ENCODE measurements at regions not wholly inside any gene's neighbourhood (a gene's known extent, or its start where the extent isn't known, plus 50 kb on each side); places are given as distances from the start of the nearest gene placed in this dataset.

DNA sequence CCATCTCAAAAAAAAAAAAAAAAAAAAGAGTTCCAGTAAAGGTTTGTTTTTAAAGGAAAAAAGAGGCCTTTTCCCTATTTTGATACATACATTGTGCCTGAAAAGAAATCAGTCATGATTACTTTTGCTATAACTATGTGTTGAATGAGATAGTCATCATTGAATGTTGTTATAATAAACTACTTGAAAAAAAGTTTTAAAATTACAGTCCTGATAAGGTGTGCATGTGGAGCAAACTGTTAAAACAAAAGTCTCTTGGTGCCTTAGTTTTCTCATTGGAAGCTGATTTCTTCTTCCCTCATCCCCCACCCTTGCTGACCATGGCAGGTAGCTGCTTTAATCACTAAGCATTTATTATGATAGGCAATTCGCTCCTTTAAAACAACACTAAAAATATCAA lies 172.3 kb upstream of the TBCA start:
- no peak for DNase-seq (ENCODE audit: low read depth, low spot score)

DNA sequence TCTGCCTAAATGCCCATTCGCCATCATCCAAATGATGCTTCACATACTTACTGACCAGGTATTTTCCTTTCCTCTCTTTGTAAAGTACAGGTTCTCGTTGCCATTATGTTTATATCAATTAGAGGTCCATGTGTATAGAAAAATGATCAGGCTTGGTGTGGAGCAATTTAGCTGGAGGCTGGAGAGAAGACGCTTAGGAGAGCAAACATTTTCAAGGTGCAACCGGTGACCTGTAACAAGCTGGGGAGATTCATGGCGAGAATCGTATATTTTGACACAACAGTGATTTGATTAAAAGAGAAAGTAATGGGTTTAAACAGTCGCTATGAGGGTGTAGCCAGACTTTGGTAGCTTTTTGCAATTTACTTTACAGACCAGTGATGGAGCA lies 170.9 kb upstream of the TBCA start:
- no peak for DNase-seq (ENCODE audit: low read depth, low spot score)

- DNase-seq (ENCODE audit: low read depth, low spot score) = no peak
These were observed 170.4 kb upstream of the TBCA start for GRCh38 chr5:77946381-77947040.

DNA sequence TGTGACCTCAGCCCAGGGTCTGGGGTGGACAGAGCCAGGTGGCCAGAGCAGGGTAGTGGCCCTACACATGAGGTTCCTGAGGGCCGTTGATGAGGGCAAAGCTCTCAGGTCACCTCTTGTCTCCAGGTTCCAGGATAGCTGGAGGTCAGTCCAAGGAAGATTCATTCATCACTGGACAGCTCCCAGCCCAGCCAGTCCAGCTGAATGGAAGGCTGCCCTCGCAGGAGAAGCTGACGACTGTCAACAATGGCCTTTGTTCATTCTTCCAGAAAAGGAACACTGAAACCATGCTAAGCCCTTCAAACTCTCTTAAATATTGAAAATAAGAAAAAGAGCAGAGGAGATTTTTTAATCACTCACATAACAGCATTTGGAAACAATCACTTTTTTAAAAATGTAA lies 169.7 kb upstream of the TBCA start:
- no peak for DNase-seq (ENCODE audit: low read depth, low spot score)

- no peak for DNase-seq (ENCODE audit: low read depth, low spot score)
These were observed 168.7 kb upstream of the TBCA start for GRCh38 chr5:77944757-77945340.

GRCh38 chr5:77943851-77944250 lies 167.7 kb upstream of the TBCA start:
- DNase-seq (ENCODE audit: low read depth, low spot score) = no peak

DNA sequence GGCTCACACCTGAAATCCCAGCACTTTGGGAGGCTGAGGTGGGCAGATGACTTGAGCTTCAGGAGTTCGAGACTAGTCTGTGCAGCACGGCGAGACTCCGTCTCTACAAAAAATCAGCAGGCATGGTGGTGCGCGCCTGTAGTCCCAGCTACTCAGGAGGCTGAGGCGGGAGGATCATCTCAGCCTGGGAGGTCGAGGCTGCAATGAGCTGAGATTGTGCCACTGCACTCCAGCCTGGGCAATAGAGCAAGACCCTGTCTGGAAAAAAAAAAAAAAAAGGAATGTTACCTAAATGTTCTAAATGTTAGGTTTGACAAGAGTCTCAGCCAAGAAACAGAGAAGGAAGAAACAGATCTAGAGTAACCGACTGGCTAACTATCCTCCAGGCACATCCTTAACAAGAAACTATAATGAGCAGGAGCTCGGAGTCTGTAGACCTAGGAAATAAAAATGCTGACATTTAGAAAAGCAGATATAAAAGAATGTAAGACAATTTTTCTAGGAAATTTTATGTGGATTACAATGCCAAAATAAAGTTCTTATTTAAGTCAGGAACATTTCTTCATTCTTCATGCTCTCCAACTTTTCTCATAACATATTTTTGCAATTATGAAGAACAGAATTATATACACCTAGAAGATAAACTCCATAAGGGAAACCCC lies 166.6 kb upstream of the TBCA start:
- no peak for DNase-seq (ENCODE audit: low read depth, low spot score)

DNA sequence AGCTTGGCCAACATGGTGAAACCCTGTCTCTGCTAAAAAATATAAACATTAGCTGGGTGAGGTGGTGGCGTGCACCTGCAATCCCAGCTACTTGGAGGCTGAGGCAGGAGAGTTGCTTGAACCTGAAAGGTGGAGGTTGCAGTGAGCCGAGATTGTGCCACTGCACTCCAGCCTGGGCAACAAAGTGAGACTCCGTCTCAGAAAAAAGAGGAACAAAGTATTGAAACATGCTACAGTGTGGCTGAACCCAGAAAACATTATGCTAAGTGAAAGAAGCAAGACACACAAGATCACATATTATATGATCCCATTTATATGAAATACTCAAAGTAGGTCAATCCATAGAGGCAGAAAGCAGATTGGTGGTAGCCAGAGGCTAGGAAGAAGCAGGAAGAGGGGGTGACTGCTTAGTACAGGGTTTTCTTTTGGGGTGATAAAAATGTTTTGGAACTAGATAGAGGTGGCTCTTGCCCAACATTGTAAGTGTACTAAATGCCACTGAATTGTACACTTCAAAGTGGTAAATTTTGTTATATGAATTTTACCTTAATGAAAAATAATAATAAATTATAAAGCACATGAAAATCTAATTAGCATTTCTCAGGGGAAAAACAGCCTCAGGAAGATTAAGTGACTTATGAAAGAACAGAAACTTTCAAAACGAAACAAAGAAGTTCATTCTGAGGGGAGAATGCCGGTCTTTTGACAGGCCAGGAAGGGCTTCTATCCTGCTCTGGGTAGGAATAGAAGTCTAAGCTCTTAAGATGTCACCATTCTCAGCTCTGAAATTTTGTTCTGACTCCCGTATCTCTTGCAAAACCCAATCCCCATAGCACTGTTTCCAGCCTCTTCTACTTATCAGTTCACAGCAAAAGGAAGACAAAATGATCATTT lies 161.1 kb upstream of the TBCA start:
- DNase-seq (ENCODE audit: low read depth, low spot score) = no peak

- DNase-seq (ENCODE audit: low read depth, low spot score) = no peak
These were observed 160.2 kb upstream of the TBCA start for GRCh38 chr5:77936365-77936693.

- peak; percentile 45 for DNase-seq (ENCODE audit: low read depth, low spot score)
These were observed 159.6 kb upstream of the TBCA start for GRCh38 chr5:77935506-77936364.

GRCh38 chr5:77928776-77929300 lies 152.7 kb upstream of the TBCA start:
- DNase-seq (ENCODE audit: low read depth, low spot score) = no peak

DNA sequence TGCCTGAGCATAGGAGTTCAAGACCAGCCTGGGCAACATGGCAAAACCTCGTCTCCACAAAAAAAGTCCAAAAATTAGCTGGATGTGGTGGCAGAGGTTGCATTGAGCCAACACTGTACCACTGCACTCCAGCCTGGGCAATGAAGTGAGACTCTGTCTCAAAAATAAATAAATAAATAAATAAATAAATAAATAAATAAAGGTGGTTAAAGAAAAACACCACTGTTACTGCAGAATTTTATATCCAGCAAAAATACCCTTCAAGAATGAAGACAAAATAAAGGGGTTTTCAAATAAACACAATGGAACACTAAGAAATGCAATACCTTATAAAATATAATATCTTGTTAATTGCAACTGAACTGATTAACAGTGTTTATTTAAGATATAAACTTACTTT lies 150.2 kb upstream of the TBCA start:
- DNase-seq (ENCODE audit: low read depth, low spot score) = no peak

DNA sequence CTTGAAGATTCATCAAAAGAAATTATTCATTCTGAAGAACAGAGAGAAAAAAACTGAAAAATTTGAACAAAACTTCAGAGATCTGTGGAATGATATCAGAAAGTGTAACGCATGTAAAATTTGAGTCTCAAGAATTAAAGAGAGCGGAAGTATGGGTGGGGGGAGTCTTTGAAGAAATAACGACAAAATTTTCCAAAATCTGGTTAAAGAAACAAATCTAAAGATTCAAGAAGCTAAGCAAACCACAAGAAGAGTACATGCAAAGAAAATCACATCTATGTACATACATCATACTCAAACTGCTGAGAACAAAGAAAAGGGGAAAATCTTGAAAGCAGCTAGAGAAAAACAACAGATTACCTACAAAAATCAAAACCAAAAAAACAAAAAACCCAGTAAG lies 149.4 kb upstream of the TBCA start:
- DNase-seq (ENCODE audit: low read depth, low spot score) = no peak

DNA sequence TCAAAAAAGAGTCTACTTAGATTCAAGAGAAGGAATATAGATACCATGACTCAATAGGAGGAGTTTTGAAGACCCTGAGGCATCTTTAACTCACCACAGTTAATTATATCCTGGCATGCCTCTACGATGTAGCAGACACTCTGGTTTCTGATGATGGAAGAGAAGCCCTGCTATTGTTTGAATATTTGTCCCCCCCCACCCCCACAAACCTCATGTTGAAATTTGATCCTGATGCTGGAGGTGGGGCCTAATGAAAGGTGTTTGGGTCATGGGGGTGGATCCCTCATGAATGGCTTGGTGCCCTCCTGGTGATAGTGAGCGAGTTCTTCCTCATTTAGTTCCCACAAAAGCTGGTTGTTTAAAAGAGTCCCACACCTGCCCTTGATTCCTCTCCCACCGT lies 147.9 kb upstream of the TBCA start:
- no peak for DNase-seq (ENCODE audit: low read depth, low spot score)

GRCh38 chr5:77923666-77924065 lies 147.5 kb upstream of the TBCA start:
- DNase-seq (ENCODE audit: low read depth, low spot score) = no peak

DNA sequence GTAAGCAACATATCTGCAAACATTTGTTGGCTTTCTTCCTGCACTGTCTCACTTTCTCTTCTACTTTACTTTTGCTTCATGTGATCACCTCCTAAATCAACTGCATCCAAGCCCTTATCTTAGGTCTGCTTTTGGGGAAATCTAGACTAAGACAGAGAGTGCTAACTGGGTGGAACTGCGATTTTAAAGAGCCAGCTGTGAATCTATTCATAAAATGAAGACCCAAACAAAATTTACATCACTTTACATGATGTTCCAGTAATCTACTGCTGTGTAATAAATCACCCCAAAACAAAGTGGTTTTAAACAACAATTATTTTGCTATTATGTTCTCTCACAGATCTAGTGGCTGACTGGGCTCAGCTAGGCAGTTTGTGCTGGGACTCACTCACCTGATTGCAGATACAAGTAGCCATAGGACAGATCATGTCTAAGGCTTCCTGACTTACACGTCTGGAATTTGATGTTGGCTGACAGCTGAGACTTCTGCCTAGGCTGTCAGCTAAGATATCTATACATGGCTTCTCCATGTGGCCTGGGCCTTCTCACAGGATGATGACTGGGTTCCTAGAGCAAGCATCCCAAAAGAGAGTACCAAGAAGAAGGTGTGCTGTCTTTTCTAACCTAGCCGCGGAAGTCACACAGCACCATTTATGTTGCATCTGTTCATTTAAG lies 145.1 kb upstream of the TBCA start:
- DNase-seq (ENCODE audit: low read depth, low spot score) = no peak

GRCh38 chr5:77920359-77921058 lies 144.4 kb upstream of the TBCA start:
- no peak for DNase-seq (ENCODE audit: low read depth, low spot score)

DNA sequence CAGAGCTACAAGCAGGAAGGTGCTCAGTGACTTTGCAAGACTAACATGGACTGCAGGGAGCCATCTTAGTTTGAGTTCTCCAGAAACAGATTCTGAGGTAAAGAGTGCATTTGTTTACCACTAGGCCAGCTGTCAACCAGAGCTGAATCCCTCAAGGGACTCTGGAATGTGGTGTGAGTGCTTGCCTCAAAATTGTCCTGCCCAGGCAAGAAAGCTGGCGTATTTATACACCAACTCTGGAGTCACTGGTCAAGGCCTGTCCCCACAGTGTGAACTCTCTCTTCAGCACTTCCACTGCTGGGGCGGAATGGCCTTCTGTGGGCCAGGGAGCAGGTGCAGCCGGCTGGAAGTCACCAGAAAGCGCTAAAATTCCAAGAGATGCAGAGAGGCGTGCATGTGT lies 139.2 kb upstream of the TBCA start:
- no peak for DNase-seq (ENCODE audit: low read depth, low spot score)

- DNase-seq (ENCODE audit: low read depth, low spot score) = no peak
These were observed 136.6 kb upstream of the TBCA start for GRCh38 chr5:77912721-77913120.

DNA sequence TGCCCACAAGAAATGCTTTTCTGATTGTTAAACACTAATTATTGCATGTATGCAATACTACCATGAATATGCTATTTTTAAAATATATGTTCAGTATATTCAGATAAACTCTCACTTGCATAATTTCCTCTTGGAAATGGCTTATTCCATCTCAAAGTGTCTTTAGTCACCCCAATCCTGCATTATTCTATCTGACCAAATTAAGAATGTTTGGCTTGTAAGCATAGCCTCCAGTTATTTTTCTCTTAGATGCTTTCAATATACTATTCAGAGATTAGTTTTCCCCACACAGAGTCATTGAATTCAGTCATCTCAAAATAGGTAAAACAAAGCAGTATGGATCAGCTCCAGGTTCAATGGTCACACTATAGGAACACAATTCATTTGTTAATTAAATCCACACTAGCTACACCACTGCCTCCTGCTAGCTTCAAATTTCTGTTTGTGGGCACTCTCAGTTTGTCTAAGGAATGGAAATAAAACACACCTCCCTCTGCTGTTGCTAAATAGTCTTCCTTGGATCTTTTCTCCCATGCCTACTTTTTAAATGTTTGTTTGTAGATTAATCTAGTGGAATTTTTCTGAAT lies 134.6 kb upstream of the TBCA start:
- DNase-seq (ENCODE audit: low read depth, low spot score) = no peak
